ENCODE measurements at regions not wholly inside any gene's neighbourhood (a gene's known extent, or its start where the extent isn't known, plus 50 kb on each side); places are given as distances from the start of the nearest gene placed in this dataset.

GRCh38 chr21:31413698-31414097 lies 69.6 kb upstream of the TIAM1 start:
- ATAC-seq (no peak), DNase-seq (no peak)
- Histone ChIP-seq H3K27me3 (ENCODE audit: insufficient read depth in 3 of 3, low read length in 2 of 3) (no peaks in the 10 kb centered on the region), H3K27ac (no peak overlapping the region), H3K36me3 (ENCODE audit: insufficient read depth in 1 of 2, low read depth in 1 of 2) (no peaks in the 10 kb centered on the region), H3K4me1 (no peaks in the 10 kb centered on the region), H3K4me3 (no peak overlapping the region), H3K9me3 (no peaks in the 10 kb centered on the region)
- intact Hi-C loops (cut with DNase I) = no loop called here
- TF ChIP-seq, protein P1, sequence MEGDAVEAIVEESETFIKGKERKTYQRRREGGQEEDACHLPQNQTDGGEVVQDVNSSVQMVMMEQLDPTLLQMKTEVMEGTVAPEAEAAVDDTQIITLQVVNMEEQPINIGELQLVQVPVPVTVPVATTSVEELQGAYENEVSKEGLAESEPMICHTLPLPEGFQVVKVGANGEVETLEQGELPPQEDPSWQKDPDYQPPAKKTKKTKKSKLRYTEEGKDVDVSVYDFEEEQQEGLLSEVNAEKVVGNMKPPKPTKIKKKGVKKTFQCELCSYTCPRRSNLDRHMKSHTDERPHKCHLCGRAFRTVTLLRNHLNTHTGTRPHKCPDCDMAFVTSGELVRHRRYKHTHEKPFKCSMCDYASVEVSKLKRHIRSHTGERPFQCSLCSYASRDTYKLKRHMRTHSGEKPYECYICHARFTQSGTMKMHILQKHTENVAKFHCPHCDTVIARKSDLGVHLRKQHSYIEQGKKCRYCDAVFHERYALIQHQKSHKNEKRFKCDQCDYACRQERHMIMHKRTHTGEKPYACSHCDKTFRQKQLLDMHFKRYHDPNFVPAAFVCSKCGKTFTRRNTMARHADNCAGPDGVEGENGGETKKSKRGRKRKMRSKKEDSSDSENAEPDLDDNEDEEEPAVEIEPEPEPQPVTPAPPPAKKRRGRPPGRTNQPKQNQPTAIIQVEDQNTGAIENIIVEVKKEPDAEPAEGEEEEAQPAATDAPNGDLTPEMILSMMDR (IDR thresholded peaks at IDR 0.05) = no peak
- WGBS, 3 donors = 71 to 75% (median 73%) methylated on average over 9 of the region's 9 CpGs

DNA sequence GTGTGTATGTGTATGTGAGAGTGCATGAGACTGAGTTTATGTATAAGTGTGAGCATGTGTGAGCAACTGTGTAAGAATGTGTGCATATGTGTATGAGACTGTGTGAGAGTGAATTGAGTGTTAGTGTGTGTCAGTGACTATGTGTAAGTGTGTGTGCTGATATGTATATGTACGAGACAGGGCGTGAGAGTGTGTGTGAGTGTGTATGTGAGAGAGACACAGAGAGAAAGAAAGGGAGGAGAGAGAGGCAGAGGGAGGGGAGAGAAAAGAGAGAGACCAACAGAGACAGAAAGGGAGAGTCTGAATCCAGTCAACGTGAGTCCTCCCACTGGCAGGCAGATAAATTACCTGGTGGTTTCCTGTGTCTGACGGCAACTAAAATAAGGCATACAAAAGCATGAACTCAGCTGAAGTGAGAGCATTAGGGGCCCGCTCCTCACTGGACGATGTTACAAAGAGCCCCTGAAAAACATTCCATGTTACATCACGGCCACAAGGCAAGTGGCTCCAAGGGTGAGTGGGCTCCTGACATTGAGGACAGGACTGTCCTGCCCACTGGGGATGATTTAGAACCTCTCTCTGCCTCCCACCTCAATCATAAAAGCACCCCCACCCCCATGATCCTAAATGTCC lies 66.6 kb upstream of the TIAM1 start:
- no peak overlapping the region for H3K27ac ChIP-seq
- DNase-seq (no peak), ATAC-seq (no peak)
- TF ChIP-seq, protein P1 (IDR thresholded peaks at IDR 0.05) = no peak
- no peaks in the 10 kb centered on the region for H3K27me3 ChIP-seq (ENCODE audit: insufficient read depth in 3 of 3, low read length in 2 of 3)
- H3K36me3 ChIP-seq (ENCODE audit: insufficient read depth in 1 of 2, low read depth in 1 of 2) = no peaks in the 10 kb centered on the region
- 54 to 56% (median 55%) methylated on average over 7 of the region's 7 CpGs for WGBS, 3 donors
- intact Hi-C loops (cut with DNase I) = no loop called here
- no peak overlapping the region for H3K4me3 ChIP-seq
- no peaks in the 10 kb centered on the region for H3K4me1 ChIP-seq
- no peaks in the 10 kb centered on the region for H3K9me3 ChIP-seq

GRCh38 chr21:31409831-31410487 lies 65.9 kb upstream of the TIAM1 start:
- Histone ChIP-seq H3K9me3 (no peaks in the 10 kb centered on the region), H3K4me1 (no peaks in the 10 kb centered on the region), H3K36me3 (ENCODE audit: insufficient read depth in 1 of 2, low read depth in 1 of 2) (no peaks in the 10 kb centered on the region), H3K27ac (no peak overlapping the region), H3K4me3 (no peak overlapping the region), H3K27me3 (ENCODE audit: insufficient read depth in 3 of 3, low read length in 2 of 3) (no peaks in the 10 kb centered on the region)
- intact Hi-C loops (cut with DNase I) = no loop called here
- 74 to 78% (median 74%) methylated on average over 9 of the region's 9 CpGs for WGBS, 3 donors
- DNase-seq = no peak
- peak in 1 of 4 donors; percentile 42 for ATAC-seq
- TF ChIP-seq, protein P1 (IDR thresholded peaks at IDR 0.05) = no peak

GRCh38 chr21:31408301-31409088 lies 64.4 kb upstream of the TIAM1 start:
- 71 to 78% (median 76%) methylated on average over 10 of the region's 10 CpGs for WGBS, 3 donors
- intact Hi-C loops (cut with DNase I) = no loop called here
- no peak overlapping the region for H3K27ac ChIP-seq

More at GRCh38 chr21:31408301-31409088, 64.4 kb upstream of the TIAM1 start:
- Histone ChIP-seq H3K27me3 (ENCODE audit: insufficient read depth in 3 of 3, low read length in 2 of 3) (no peaks in the 10 kb centered on the region), H3K4me1 (no peaks in the 10 kb centered on the region), H3K4me3 (no peak overlapping the region), H3K36me3 (ENCODE audit: insufficient read depth in 1 of 2, low read depth in 1 of 2) (no peaks in the 10 kb centered on the region), H3K9me3 (no peaks in the 10 kb centered on the region)
- DNase-seq (no peak), ATAC-seq (peak in 1 of 4 donors; percentile 54)
- TF ChIP-seq, protein P1 (IDR thresholded peaks at IDR 0.05) = no peak
